ENCODE measurements at regions not wholly inside any gene's neighbourhood (a gene's known extent, or its start where the extent isn't known, plus 50 kb on each side); places are given as distances from the start of the nearest gene placed in this dataset.

DNA sequence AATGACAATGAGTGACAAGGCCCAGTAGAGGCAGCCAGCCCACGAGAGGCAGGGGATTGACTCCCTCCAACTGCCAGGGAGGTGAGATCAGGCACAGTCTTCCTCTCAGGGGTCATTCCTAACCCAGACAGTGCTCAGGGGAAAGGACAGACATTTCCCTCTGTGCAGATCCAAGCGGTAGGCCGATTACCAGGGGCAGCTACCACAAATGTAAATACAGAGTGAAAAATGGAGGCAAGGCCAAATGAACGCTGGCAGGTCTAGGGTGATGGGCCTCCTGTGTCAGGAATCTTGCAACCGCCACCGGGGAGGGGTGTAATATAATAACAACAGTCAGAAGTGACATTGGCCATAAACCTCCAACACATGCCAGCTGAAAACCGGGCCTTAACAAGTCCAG, 881.4 kb downstream of the UQCRFS1 start:
- Mint-ChIP-seq H3K4me3 (no peak overlapping the region), H3K36me3 (no peaks in the 10 kb centered on the region), H3K27me3 (no peaks in the 10 kb centered on the region), H3K9me3 (peaks cover 0 to 10% (median 9%) of the 10 kb centered on the region in 3 donors), H3K4me1 (no peaks in the 10 kb centered on the region), H3K27ac (no peak overlapping the region)
- WGBS (ENCODE audit: insufficient coverage) = 90% methylated on average over 2 of the region's 7 CpGs
- no peaks in the 10 kb centered on the region for H3K36me3 ChIP-seq (ENCODE audit: control insufficient read depth in 2 of 2, extremely low read depth in 1 of 2, insufficient read depth in 1 of 2, low read length in 1 of 2)
- no peaks in the 10 kb centered on the region for H3K9me3 ChIP-seq
- CTCF ChIA-PET = no interaction called here
- peaks cover 0 to 4% of the 10 kb centered on the region in 2 experiments for H3K27me3 ChIP-seq (replicated peaks in 1 of 2; ENCODE audit: control insufficient read depth in 2 of 2, extremely low read depth in 1 of 2, insufficient read depth in 2 of 2, low read length in 1 of 2)
- POLR2A ChIA-PET = no interaction called here
- ATAC-seq (replicated peaks in 1 of 4) (no peak), DNase-seq (no peak)
- H3K27ac ChIP-seq (ENCODE audit: low read length) = no peak overlapping the region
- no peaks in the 10 kb centered on the region for H3K4me1 ChIP-seq (ENCODE audit: control insufficient read depth in 1 of 2, extremely low read depth in 1 of 2, insufficient read depth in 2 of 2, low read length in 2 of 2)
- no peak overlapping the region for H3K4me3 ChIP-seq (ENCODE audit: control insufficient read depth in 1 of 2, extremely low read depth in 1 of 2, low read length in 1 of 2)

DNA sequence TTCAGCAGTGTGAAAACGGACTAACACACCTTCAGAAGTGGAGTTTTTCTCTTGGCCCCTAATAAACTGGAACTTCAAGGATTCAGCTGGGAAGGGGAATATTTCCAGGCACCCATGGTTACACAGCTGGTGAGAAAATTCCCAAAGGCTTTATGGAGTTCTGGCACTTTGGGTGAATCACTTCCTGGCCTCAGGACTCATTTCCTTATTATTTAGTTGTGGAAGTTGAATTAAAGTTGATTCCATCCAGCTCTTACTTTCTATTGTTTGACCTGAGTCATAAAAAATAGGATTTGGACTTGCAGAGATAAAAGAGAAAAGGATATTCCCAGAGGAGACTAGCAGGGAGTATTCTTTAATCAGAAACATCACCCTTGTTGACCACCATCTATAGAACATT, 882.1 kb downstream of the UQCRFS1 start:
- H3K27me3 ChIP-seq (replicated peaks in 1 of 2; ENCODE audit: control insufficient read depth in 2 of 2, extremely low read depth in 1 of 2, insufficient read depth in 2 of 2, low read length in 1 of 2) = peaks cover 0 to 4% of the 10 kb centered on the region in 2 experiments
- no peaks in the 10 kb centered on the region for H3K27me3 Mint-ChIP-seq
- WGBS (ENCODE audit: insufficient coverage) = 40% methylated on average over 1 of the region's 1 CpG
- no peaks in the 10 kb centered on the region for H3K36me3 Mint-ChIP-seq
- H3K9me3 ChIP-seq = no peaks in the 10 kb centered on the region
- H3K4me1 Mint-ChIP-seq = peaks cover 0 to under 1% (median 0%) of the 10 kb centered on the region in 3 donors
- DNase-seq (no peak), ATAC-seq (replicated peaks in 1 of 4) (no peak)
- no peaks in the 10 kb centered on the region for H3K4me1 ChIP-seq (ENCODE audit: control insufficient read depth in 1 of 2, extremely low read depth in 1 of 2, insufficient read depth in 2 of 2, low read length in 2 of 2)
- H3K9me3 Mint-ChIP-seq = peaks cover 0 to 9% (median 6%) of the 10 kb centered on the region in 3 donors
- no peak overlapping the region for H3K27ac ChIP-seq (ENCODE audit: low read length)
- no peak overlapping the region for H3K4me3 ChIP-seq (ENCODE audit: control insufficient read depth in 1 of 2, extremely low read depth in 1 of 2, low read length in 1 of 2)
- no peaks in the 10 kb centered on the region for H3K36me3 ChIP-seq (ENCODE audit: control insufficient read depth in 2 of 2, extremely low read depth in 1 of 2, insufficient read depth in 1 of 2, low read length in 1 of 2)
- no peak overlapping the region for H3K27ac Mint-ChIP-seq
- H3K4me3 Mint-ChIP-seq = no peak overlapping the region
- ChIA-PET CTCF (no interaction called here), POLR2A (no interaction called here)

DNA sequence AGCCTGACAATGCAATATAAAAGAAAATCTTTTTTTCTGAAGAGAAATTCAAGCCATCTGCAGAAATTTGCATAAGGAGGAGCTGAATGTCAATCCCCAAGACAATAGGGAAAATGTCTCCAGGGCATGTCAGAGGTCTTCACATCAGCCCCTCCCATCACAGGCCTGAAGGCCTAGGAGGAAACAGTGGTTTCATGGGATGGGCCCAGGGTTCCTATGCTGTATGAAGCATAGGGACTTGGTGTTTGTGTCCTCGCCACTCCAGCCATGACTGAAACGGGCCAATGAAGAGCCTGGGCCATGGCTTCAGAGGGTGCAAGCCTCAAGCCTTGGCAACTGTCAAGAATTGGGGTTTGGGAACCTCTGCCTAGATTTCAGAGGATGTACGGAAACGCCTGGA, 883.5 kb downstream of the UQCRFS1 start:
- no peak overlapping the region for H3K4me3 Mint-ChIP-seq
- ATAC-seq (replicated peaks in 1 of 4) (no peak), DNase-seq (no peak)
- no peaks in the 10 kb centered on the region for H3K27me3 Mint-ChIP-seq
- peaks cover 0 to 3% (median 0%) of the 10 kb centered on the region in 3 donors for H3K4me1 Mint-ChIP-seq
- Histone ChIP-seq H3K4me1 (ENCODE audit: control insufficient read depth in 1 of 2, extremely low read depth in 1 of 2, insufficient read depth in 2 of 2, low read length in 2 of 2) (no peaks in the 10 kb centered on the region), H3K27ac (ENCODE audit: low read length) (no peak overlapping the region), H3K36me3 (ENCODE audit: control insufficient read depth in 2 of 2, extremely low read depth in 1 of 2, insufficient read depth in 1 of 2, low read length in 1 of 2) (no peaks in the 10 kb centered on the region), H3K9me3 (no peaks in the 10 kb centered on the region), H3K4me3 (ENCODE audit: control insufficient read depth in 1 of 2, extremely low read depth in 1 of 2, low read length in 1 of 2) (no peak overlapping the region), H3K27me3 (replicated peaks in 1 of 2; ENCODE audit: control insufficient read depth in 2 of 2, extremely low read depth in 1 of 2, insufficient read depth in 2 of 2, low read length in 1 of 2) (peaks cover 0 to 4% of the 10 kb centered on the region in 2 experiments)
- ChIA-PET POLR2A (no interaction called here), CTCF (no interaction called here)
- H3K36me3 Mint-ChIP-seq = no peaks in the 10 kb centered on the region
- peaks cover 0 to 9% (median 6%) of the 10 kb centered on the region in 3 donors for H3K9me3 Mint-ChIP-seq
- H3K27ac Mint-ChIP-seq = no peak overlapping the region
- WGBS (ENCODE audit: insufficient coverage) = 66% methylated on average over 4 of the region's 4 CpGs

DNA sequence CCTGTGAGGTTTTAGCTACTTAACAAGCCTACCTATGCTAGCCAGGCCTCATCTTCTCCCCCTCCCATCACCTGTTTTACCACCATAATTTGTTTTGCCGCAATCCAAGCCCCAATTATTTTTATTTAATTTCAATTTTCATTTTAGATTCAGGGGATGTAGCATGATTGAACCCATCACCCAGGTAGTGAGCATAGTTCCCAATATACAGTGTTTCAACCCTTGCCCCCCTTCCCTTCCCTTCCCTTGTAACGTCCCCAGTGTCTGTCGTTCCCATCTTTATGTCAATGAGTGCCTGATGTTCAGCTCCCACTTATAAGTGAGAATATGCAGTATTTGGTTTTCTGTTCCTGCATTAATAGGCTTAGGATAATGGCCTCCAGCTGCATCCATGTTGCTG, 885.0 kb downstream of the UQCRFS1 start:
- no peaks in the 10 kb centered on the region for H3K4me1 ChIP-seq (ENCODE audit: control insufficient read depth in 1 of 2, extremely low read depth in 1 of 2, insufficient read depth in 2 of 2, low read length in 2 of 2)
- Mint-ChIP-seq H3K4me3 (no peak overlapping the region), H3K36me3 (no peaks in the 10 kb centered on the region), H3K27ac (no peak overlapping the region), H3K9me3 (peaks cover 0 to 6% (median 4%) of the 10 kb centered on the region in 3 donors), H3K27me3 (no peaks in the 10 kb centered on the region), H3K4me1 (peaks cover 0 to 3% (median 0%) of the 10 kb centered on the region in 3 donors)
- POLR2A ChIA-PET = interaction anchor here in 1 of 2 donors (0.5 to 0.6 kb wide), 2 partner anchors 112 to 114 kb away, joined by 3 read pairs; no protein-coding TSS in a partner anchor
- H3K4me3 ChIP-seq (ENCODE audit: control insufficient read depth in 1 of 2, extremely low read depth in 1 of 2, low read length in 1 of 2) = no peak overlapping the region
- no CpG with 5 or more reads among the region's 3 CpGs for WGBS (ENCODE audit: insufficient coverage)
- ATAC-seq (replicated peaks in 1 of 4) (no peak), DNase-seq (no peak)
- H3K36me3 ChIP-seq (ENCODE audit: control insufficient read depth in 2 of 2, extremely low read depth in 1 of 2, insufficient read depth in 1 of 2, low read length in 1 of 2) = no peaks in the 10 kb centered on the region
- no peaks in the 10 kb centered on the region for H3K9me3 ChIP-seq
- CTCF ChIA-PET = interaction anchor here in 1 of 2 donors (0.6 kb wide), 1 partner anchor 40 kb away, joined by 4 read pairs; no protein-coding TSS in a partner anchor
- no peaks in the 10 kb centered on the region for H3K27me3 ChIP-seq (replicated peaks in 1 of 2; ENCODE audit: control insufficient read depth in 2 of 2, extremely low read depth in 1 of 2, insufficient read depth in 2 of 2, low read length in 1 of 2)
- H3K27ac ChIP-seq (ENCODE audit: low read length) = no peak overlapping the region

DNA sequence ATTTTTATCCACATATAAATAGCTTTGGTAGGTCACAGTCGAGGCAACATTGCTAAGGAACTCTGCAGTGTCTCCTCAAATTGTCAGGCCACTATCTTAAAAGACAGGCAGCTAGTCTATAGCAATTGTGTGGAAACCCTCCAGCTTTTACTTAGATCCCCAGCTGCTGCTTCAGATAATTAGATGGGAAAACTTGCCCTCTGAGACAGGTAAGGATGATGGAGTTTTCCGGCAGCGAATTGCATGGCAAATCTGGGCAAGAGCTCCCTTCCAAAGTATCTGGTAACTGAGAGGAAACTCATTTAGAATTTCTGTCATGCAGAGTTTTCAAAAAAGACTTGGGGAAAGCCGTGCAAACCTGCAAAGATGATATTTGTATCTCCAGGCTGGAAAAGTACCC, 886.2 kb downstream of the UQCRFS1 start:
- no peaks in the 10 kb centered on the region for H3K36me3 Mint-ChIP-seq
- Histone ChIP-seq H3K27ac (ENCODE audit: low read length) (no peak overlapping the region), H3K4me1 (ENCODE audit: control insufficient read depth in 1 of 2, extremely low read depth in 1 of 2, insufficient read depth in 2 of 2, low read length in 2 of 2) (no peaks in the 10 kb centered on the region), H3K4me3 (ENCODE audit: control insufficient read depth in 1 of 2, extremely low read depth in 1 of 2, low read length in 1 of 2) (no peak overlapping the region), H3K36me3 (ENCODE audit: control insufficient read depth in 2 of 2, extremely low read depth in 1 of 2, insufficient read depth in 1 of 2, low read length in 1 of 2) (no peaks in the 10 kb centered on the region), H3K27me3 (replicated peaks in 1 of 2; ENCODE audit: control insufficient read depth in 2 of 2, extremely low read depth in 1 of 2, insufficient read depth in 2 of 2, low read length in 1 of 2) (no peaks in the 10 kb centered on the region), H3K9me3 (no peaks in the 10 kb centered on the region)
- H3K27me3 Mint-ChIP-seq = no peaks in the 10 kb centered on the region
- CTCF ChIA-PET = no interaction called here
- H3K27ac Mint-ChIP-seq = no peak overlapping the region
- H3K9me3 Mint-ChIP-seq = peaks cover 0 to 6% (median 3%) of the 10 kb centered on the region in 3 donors
- DNase-seq = no peak
- no peak for ATAC-seq (replicated peaks in 1 of 4)
- no peak overlapping the region for H3K4me3 Mint-ChIP-seq
- 87% methylated on average over 3 of the region's 4 CpGs for WGBS (ENCODE audit: insufficient coverage)
- peaks cover 0 to 3% (median 0%) of the 10 kb centered on the region in 3 donors for H3K4me1 Mint-ChIP-seq
- POLR2A ChIA-PET = no interaction called here

DNA sequence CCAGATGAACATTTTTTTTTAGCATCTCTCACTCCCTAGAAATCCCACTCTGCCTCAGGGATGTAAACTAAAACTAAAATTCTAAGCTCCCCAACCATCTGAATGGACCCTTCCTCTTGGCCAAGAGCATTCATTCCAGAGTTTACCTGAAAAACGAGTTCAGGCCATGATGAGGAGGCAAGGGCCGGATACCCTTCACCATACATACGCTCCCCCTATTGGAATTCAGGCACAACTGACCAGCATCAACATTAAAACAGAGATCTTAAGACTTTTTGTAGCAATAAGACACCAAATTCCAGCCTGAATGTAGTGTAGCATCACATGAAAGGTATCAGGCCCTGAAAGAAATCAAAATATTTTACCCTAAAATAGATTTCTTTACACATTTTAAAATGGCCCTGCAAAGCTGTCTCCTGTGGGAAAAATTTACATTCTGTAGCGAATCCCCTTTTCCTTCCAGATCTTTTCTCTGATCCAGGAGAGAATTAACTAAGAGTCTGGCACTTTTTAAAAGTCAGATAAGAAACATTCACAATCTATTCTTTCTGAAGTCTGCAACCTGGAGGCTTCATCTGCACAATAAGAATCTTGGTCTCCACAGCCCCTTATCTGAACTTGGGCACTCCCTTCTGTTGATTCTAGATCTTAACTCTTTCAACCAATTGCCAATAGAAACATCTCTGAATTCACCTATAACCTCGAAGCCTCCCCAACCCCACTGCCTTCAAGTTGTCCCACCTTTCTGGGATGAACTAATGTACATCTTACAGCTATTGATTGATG, 888.5 kb downstream of the UQCRFS1 start:
- peaks cover 0 to 3% (median 0%) of the 10 kb centered on the region in 3 donors for H3K4me1 Mint-ChIP-seq
- Histone ChIP-seq H3K4me3 (ENCODE audit: control insufficient read depth in 1 of 2, extremely low read depth in 1 of 2, low read length in 1 of 2) (no peak overlapping the region), H3K27me3 (replicated peaks in 1 of 2; ENCODE audit: control insufficient read depth in 2 of 2, extremely low read depth in 1 of 2, insufficient read depth in 2 of 2, low read length in 1 of 2) (no peaks in the 10 kb centered on the region), H3K9me3 (no peaks in the 10 kb centered on the region), H3K4me1 (ENCODE audit: control insufficient read depth in 1 of 2, extremely low read depth in 1 of 2, insufficient read depth in 2 of 2, low read length in 2 of 2) (no peaks in the 10 kb centered on the region), H3K36me3 (ENCODE audit: control insufficient read depth in 2 of 2, extremely low read depth in 1 of 2, insufficient read depth in 1 of 2, low read length in 1 of 2) (no peaks in the 10 kb centered on the region), H3K27ac (ENCODE audit: low read length) (no peak overlapping the region)
- no peak overlapping the region for H3K4me3 Mint-ChIP-seq
- peaks cover 0 to 6% (median 3%) of the 10 kb centered on the region in 3 donors for H3K9me3 Mint-ChIP-seq
- H3K27ac Mint-ChIP-seq = no peak overlapping the region
- no peak for DNase-seq
- no peaks in the 10 kb centered on the region for H3K27me3 Mint-ChIP-seq
- POLR2A ChIA-PET = no interaction called here
- 43% methylated on average over 3 of the region's 5 CpGs for WGBS (ENCODE audit: insufficient coverage)
- no peak for ATAC-seq (replicated peaks in 1 of 4)
- CTCF ChIA-PET = no interaction called here
- no peaks in the 10 kb centered on the region for H3K36me3 Mint-ChIP-seq
